ENCODE measurements at regions not wholly inside any gene's neighbourhood (a gene's known extent, or its start where the extent isn't known, plus 50 kb on each side); places are given as distances from the start of the nearest gene placed in this dataset.

- TF ChIP-seq CTCF (conservative IDR thresholded peaks at IDR 0.05 in 1 of 2, IDR thresholded peaks at IDR 0.05 in 1 of 2; ENCODE audit: low read depth in 1 of 2, low read length in 2 of 2) (no peak), EZH2 (IDR thresholded peaks at IDR 0.05; ENCODE audit: low read length, missing control alignments) (no peak)
Measured at GRCh38 chr10:90352288-90352687, 505.6 kb downstream of the HTR7 start.

All from fibroblast of lung (primary cell).